ENCODE measurements at regions not wholly inside any gene's neighbourhood (a gene's known extent, or its start where the extent isn't known, plus 50 kb on each side); places are given as distances from the start of the nearest gene placed in this dataset.

GRCh38 chr10:78876449-78876848 lies 192.3 kb upstream of the ZMIZ1 start:
- no peaks in the 10 kb centered on the region for H3K9me3 ChIP-seq
- no peak overlapping the region for H3K9ac ChIP-seq
- no peak overlapping the region for H2AFZ ChIP-seq (ENCODE audit: low read depth)
- ChIA-PET POLR2A (no interaction called here), CTCF (no interaction called here)
- H3K27me3 ChIP-seq (ENCODE audit: insufficient read depth): no peaks in the 10 kb centered on the region; the same call in 1 of the 2 replicates
- H3K79me2 ChIP-seq (ENCODE audit: insufficient read depth): no peaks in the 10 kb centered on the region
- TF ChIP-seq TCF12 (IDR thresholded peaks at IDR 0.05) (no peak), NFIC (IDR thresholded peaks at IDR 0.05; ENCODE audit: borderline replicate concordance) (no peak), FOSL2 (IDR thresholded peaks at IDR 0.05; ENCODE audit: borderline replicate concordance, low read depth) (no peak), TAF1 (IDR thresholded peaks at IDR 0.05; ENCODE audit: borderline replicate concordance, low read depth, low read length) (no peak), POLR2AphosphoS5 (IDR thresholded peaks at IDR 0.05; ENCODE audit: low read depth, low read length) (no peak), FOXM1 (IDR thresholded peaks at IDR 0.05; ENCODE audit: low read depth) (no peak), CTCF (IDR thresholded peaks at IDR 0.05) (no peak), RAD21 (IDR thresholded peaks at IDR 0.05; ENCODE audit: low read length) (no peak), SMC3 (IDR thresholded peaks at IDR 0.05; ENCODE audit: low read depth, low read length) (no peak), ELF1 (IDR thresholded peaks at IDR 0.05) (no peak), USF1 (IDR thresholded peaks at IDR 0.05; ENCODE audit: borderline replicate concordance, low read depth) (no peak), CHD2 (IDR thresholded peaks at IDR 0.05; ENCODE audit: low read length, partially characterized antibody) (no peak), MAX (IDR thresholded peaks at IDR 0.05; ENCODE audit: low read depth) (no peak), REST (IDR thresholded peaks at IDR 0.05; ENCODE audit: low read depth, low read length) (no peak), EZH2phosphoT487 (IDR thresholded peaks at IDR 0.05; ENCODE audit: borderline replicate concordance, low read depth) (no peak), GABPA (IDR thresholded peaks at IDR 0.05; ENCODE audit: low read depth) (no peak), MEF2A (IDR thresholded peaks at IDR 0.05; ENCODE audit: borderline replicate concordance, low read depth) (no peak), TEAD4 (IDR thresholded peaks at IDR 0.05; ENCODE audit: borderline replicate concordance, insufficient read depth) (no peak), SIN3A (IDR thresholded peaks at IDR 0.05; ENCODE audit: borderline replicate concordance, low read depth, low read length) (no peak)
- DNase-seq: no peak
- H3K4me2 ChIP-seq: no peak overlapping the region
- no peak overlapping the region for H3K27ac ChIP-seq (ENCODE audit: low read depth in 2 of 2, low read length in 1 of 2)
- H3K36me3 ChIP-seq (replicated peaks in 1 of 2; ENCODE audit: control insufficient read depth in 1 of 2, insufficient read depth in 2 of 2, low read length in 1 of 2): no peaks in the 10 kb centered on the region
- H3F3A ChIP-seq (replicated peaks; ENCODE audit: insufficient read depth): peaks cover 3% of the 10 kb centered on the region
- H3K9me2 ChIP-seq: no peaks in the 10 kb centered on the region
- no peak overlapping the region for H3K4me3 ChIP-seq (ENCODE audit: low read depth in 2 of 2, low read length in 1 of 2)
- 77% methylated on average over 4 of the region's 4 CpGs for WGBS (ENCODE audit: low lambda C conversion rate)
- no peaks in the 10 kb centered on the region; a peak in 1 of 4 replicates for H3K4me1 ChIP-seq (ENCODE audit: control insufficient read depth in 1 of 2, insufficient read depth in 2 of 2, low read depth in 1 of 2, low read length in 1 of 2)
- H4K20me1 ChIP-seq (ENCODE audit: insufficient read depth): no peaks in the 10 kb centered on the region
